Neural cell (in vitro differentiated cells): ENCODE measurements at regions not wholly inside any gene's neighbourhood (a gene's known extent, or its start where the extent isn't known, plus 50 kb on each side); places are given as distances from the start of the nearest gene placed in this dataset.

ENCODE experiments used
- EZH2 ChIP-seq: fragments of 200-600, 300-800 bp; shearing (Covaris generic), sonication (generic); IDR thresholded peaks from 2 replicates; pipeline ENCODE4 v1.6.1; 2014; ENCODE audit warnings: antibody characterized with exemption, low read length, borderline replicate concordance, mild to moderate bottlenecking; ENCODE audit not compliant: insufficient read depth, poor library complexity, severe bottlenecking
- TF ChIP-seq, protein P1 (sequence below): fragments of 450-650 bp; IDR thresholded peaks from 2 replicates; pipeline ENCODE4 v1.5.1; 2014; ENCODE audit warnings: antibody characterized with exemption, mild to moderate bottlenecking, moderate library complexity; ENCODE audit not compliant: poor library complexity, severe bottlenecking

DNA sequence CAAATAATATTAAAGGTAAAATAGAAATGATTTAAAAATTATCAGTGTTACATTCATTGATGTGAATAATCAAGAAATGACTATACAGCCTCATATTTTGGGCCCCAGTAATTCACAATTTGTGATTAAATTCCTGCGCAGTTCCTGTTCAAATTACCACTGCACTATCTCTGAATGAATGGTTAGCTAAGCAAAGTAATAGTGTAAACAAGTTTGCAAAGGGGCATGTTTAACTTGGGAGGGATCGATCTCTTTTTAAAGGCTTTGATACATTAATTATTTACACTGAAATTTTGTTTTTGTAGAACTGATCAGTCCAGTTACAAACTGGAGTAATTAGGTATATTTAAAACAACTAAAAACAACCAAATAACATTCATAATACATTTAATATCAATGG, 784.4 kb downstream of the RPA4 start:
- TF ChIP-seq, protein P1, sequence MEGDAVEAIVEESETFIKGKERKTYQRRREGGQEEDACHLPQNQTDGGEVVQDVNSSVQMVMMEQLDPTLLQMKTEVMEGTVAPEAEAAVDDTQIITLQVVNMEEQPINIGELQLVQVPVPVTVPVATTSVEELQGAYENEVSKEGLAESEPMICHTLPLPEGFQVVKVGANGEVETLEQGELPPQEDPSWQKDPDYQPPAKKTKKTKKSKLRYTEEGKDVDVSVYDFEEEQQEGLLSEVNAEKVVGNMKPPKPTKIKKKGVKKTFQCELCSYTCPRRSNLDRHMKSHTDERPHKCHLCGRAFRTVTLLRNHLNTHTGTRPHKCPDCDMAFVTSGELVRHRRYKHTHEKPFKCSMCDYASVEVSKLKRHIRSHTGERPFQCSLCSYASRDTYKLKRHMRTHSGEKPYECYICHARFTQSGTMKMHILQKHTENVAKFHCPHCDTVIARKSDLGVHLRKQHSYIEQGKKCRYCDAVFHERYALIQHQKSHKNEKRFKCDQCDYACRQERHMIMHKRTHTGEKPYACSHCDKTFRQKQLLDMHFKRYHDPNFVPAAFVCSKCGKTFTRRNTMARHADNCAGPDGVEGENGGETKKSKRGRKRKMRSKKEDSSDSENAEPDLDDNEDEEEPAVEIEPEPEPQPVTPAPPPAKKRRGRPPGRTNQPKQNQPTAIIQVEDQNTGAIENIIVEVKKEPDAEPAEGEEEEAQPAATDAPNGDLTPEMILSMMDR: no peak
- TF ChIP-seq EZH2: no peak
